ENCODE measurements at regions not wholly inside any gene's neighbourhood (a gene's known extent, or its start where the extent isn't known, plus 50 kb on each side); places are given as distances from the start of the nearest gene placed in this dataset.

DNA sequence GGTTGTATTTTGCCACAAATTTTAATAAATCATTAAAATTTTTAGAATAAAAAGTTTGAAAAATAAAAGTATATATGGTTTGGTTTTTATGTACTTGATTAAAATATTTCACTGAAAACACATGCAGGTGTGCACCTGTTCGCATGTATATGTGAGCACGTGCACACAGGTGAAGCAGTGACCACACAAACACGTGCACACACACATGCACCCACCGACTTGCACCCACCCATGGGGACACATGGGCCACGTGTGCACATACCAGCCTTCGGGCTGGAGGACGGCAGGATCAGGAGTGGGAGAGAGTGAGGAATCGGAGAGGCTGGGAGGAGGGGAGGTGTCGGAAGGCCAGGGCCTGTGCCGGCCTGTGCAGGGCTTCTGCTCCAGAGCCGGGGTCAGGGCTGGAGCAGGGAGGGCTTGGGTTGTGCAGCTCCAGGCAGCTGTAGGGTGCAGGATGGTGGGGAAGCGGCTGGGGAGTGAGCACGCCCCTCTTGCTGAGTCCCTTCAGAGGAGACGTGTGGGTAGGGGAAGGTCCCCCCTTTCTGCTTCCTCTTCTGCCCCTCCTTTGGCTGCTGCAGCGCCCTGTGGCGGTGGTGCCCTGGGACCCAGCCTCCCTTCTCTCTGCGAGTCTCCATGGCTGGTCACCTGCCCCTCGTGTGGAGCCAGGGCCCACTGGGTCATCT is 106.9 kb upstream of the HDAC4 start:
- TF ChIP-seq FOXP2 (optimal IDR thresholded peaks at IDR 0.05; ENCODE audit: borderline replicate concordance, extremely low read depth, extremely low read length, insufficient read depth) (no peak), POLR2AphosphoS5 (IDR thresholded peaks at IDR 0.05; ENCODE audit: low read depth, low read length) (no peak), TAF1 (IDR thresholded peaks at IDR 0.05; ENCODE audit: borderline replicate concordance, insufficient read depth, low read length) (no peak), REST (IDR thresholded peaks at IDR 0.05; ENCODE audit: insufficient read depth in 1 of 2, low read depth in 2 of 2, low read length in 2 of 2) (no peak), SIN3A (IDR thresholded peaks at IDR 0.05; ENCODE audit: borderline replicate concordance, insufficient read depth, low read length) (no peak)

- TF ChIP-seq POLR2AphosphoS5 (IDR thresholded peaks at IDR 0.05; ENCODE audit: low read depth, low read length) (no peak), FOXP2 (optimal IDR thresholded peaks at IDR 0.05; ENCODE audit: borderline replicate concordance, extremely low read depth, extremely low read length, insufficient read depth) (no peak)
Observed at GRCh38 chr2:239506961-239507360, 106.1 kb upstream of the HDAC4 start.

DNA sequence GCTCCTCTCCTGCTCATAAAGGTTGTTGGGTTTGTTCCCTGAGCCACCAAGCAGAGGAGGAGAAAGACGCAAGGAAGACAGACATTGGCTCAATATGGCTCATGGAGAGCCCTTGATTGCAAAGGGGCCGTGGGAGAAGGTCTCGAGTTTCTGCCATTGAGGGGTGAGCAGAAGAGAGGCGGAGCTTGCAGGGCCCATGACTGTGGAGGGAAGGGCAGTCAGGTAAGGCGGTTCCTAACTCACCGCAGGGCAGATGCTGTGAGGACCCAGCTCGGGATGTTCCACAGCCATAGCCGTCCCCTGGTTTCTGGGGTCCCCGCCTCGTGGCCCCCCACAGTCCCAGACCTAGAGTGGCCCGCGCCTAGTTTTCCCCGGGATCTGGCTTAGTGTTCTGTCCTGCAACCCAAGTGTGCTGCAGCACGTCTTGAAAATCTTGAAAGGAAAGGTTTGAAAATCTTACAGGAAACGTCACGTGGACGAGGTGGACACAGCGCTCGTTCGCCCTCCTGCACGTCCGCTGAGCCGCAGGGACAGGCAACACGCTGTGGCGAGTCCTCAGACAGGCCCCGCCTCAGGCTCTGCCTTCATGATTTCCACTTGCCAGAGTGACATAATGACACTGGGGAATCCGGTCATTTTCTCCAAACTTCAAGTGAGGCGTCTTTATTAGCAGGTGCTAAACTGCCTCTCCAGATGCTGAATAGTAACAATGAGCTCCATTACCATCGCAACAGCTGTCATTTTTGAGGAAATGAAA is 105.5 kb upstream of the HDAC4 start:
- no peak for TF ChIP-seq FOXP2 (optimal IDR thresholded peaks at IDR 0.05; ENCODE audit: borderline replicate concordance, extremely low read depth, extremely low read length, insufficient read depth)
- no peak for TF ChIP-seq REST (IDR thresholded peaks at IDR 0.05; ENCODE audit: insufficient read depth in 1 of 2, low read depth in 2 of 2, low read length in 2 of 2)
- TF ChIP-seq SIN3A (IDR thresholded peaks at IDR 0.05; ENCODE audit: borderline replicate concordance, insufficient read depth, low read length): no peak
- TF ChIP-seq POLR2AphosphoS5 (IDR thresholded peaks at IDR 0.05; ENCODE audit: low read depth, low read length): no peak
- no peak for TF ChIP-seq TAF1 (IDR thresholded peaks at IDR 0.05; ENCODE audit: borderline replicate concordance, insufficient read depth, low read length)

DNA sequence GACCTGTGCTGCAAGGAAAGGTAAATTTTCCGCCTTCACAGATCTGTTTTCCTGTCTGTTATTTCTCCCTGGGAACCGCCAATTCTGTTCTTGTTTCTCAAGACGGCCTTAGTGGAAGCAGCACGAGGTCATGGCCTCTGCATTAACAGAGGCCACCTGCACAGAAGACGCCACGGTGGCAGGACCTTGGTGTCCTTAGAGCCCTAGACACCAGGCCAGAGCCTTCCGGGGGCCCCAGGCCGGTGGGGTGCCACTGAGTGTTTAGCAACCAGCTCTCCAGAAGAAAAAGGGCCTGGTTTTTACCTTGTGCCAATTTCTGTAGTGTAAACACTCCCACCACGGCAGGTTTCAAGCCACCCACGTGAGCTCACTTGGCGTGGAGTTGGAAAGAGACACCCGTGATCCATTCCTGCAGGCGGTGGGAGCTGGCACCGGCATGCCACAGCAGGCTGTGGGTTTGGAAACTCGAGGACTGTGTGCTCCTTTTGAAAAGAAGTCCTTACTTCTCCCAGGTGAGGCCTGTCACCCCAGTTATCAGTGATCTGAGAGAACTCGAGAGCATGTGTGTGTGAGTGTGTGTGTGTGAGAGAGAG is 103.9 kb upstream of the HDAC4 start:
- TF ChIP-seq FOXP2 (optimal IDR thresholded peaks at IDR 0.05; ENCODE audit: borderline replicate concordance, extremely low read depth, extremely low read length, insufficient read depth): no peak
- no peak for TF ChIP-seq POLR2AphosphoS5 (IDR thresholded peaks at IDR 0.05; ENCODE audit: low read depth, low read length)
- TF ChIP-seq REST (IDR thresholded peaks at IDR 0.05; ENCODE audit: insufficient read depth in 1 of 2, low read depth in 2 of 2, low read length in 2 of 2): no peak
- TF ChIP-seq SIN3A (IDR thresholded peaks at IDR 0.05; ENCODE audit: borderline replicate concordance, insufficient read depth, low read length): no peak
- no peak for TF ChIP-seq TAF1 (IDR thresholded peaks at IDR 0.05; ENCODE audit: borderline replicate concordance, insufficient read depth, low read length)

GRCh38 chr2:239502430-239503186 is 101.8 kb upstream of the HDAC4 start:
- no peak for TF ChIP-seq TAF1 (IDR thresholded peaks at IDR 0.05; ENCODE audit: borderline replicate concordance, insufficient read depth, low read length)
- no peak for TF ChIP-seq SIN3A (IDR thresholded peaks at IDR 0.05; ENCODE audit: borderline replicate concordance, insufficient read depth, low read length)
- no peak for TF ChIP-seq FOXP2 (optimal IDR thresholded peaks at IDR 0.05; ENCODE audit: borderline replicate concordance, extremely low read depth, extremely low read length, insufficient read depth)
- no peak for TF ChIP-seq POLR2AphosphoS5 (IDR thresholded peaks at IDR 0.05; ENCODE audit: low read depth, low read length)
- no peak for TF ChIP-seq REST (IDR thresholded peaks at IDR 0.05; ENCODE audit: insufficient read depth in 1 of 2, low read depth in 2 of 2, low read length in 2 of 2)
